ENCODE measurements at regions not wholly inside any gene's neighbourhood (a gene's known extent, or its start where the extent isn't known, plus 50 kb on each side); places are given as distances from the start of the nearest gene placed in this dataset.

GRCh38 chr9:103139891-103140290, 144.8 kb downstream of the CYLC2 start:
- no peak for DNase-seq (ENCODE audit: low read depth)
- TF ChIP-seq CTCF (IDR thresholded peaks at IDR 0.05; ENCODE audit: low read length, missing control alignments): no peak
- H3K4me3 ChIP-seq (replicated peaks; ENCODE audit: low read depth, low read length): no peak overlapping the region

- DNase-seq (ENCODE audit: low read depth): no peak
- TF ChIP-seq CTCF (IDR thresholded peaks at IDR 0.05; ENCODE audit: low read length, missing control alignments): no peak
- H3K4me3 ChIP-seq (replicated peaks; ENCODE audit: low read depth, low read length): no peak overlapping the region
Observed at GRCh38 chr9:103152473-103152872, 157.3 kb downstream of the CYLC2 start.

- DNase-seq (ENCODE audit: low read depth): no peak
- no peak for TF ChIP-seq CTCF (IDR thresholded peaks at IDR 0.05; ENCODE audit: low read length, missing control alignments)
- H3K4me3 ChIP-seq (replicated peaks; ENCODE audit: low read depth, low read length): no peak overlapping the region
Observed at GRCh38 chr9:103167530-103167929, 172.4 kb downstream of the CYLC2 start.

DNA sequence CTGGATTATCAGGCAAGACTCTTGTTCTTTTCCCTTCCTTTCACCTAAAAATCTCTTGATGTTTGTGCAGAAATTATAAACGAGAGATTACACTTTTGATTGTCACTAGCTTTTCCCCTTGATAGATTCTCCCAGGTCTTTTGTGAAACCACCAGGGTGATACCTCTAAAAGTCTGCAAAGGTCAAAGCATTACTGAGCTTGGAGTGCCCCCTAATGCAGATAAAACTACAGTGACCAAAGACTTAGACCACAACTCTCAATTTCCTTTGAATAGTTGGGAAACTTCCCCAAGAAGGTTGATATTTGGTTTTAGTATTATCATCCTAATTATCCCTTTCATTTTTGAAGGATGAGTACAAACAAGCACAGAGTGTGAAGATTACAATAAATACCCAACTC, 173.1 kb downstream of the CYLC2 start:
- DNase-seq (ENCODE audit: low read depth): no peak
- TF ChIP-seq CTCF (IDR thresholded peaks at IDR 0.05; ENCODE audit: low read length, missing control alignments): no peak
- H3K4me3 ChIP-seq (replicated peaks; ENCODE audit: low read depth, low read length): no peak overlapping the region

GRCh38 chr9:103169798-103170197, 174.7 kb downstream of the CYLC2 start:
- TF ChIP-seq CTCF (IDR thresholded peaks at IDR 0.05; ENCODE audit: low read length, missing control alignments): no peak

GRCh38 chr9:103183701-103184171, 188.6 kb downstream of the CYLC2 start:
- no peak for DNase-seq (ENCODE audit: low read depth)
- no peak overlapping the region for H3K4me3 ChIP-seq (replicated peaks; ENCODE audit: low read depth, low read length)
- TF ChIP-seq CTCF (IDR thresholded peaks at IDR 0.05; ENCODE audit: low read length, missing control alignments): no peak

More at GRCh38 chr9:103169798-103170197, 174.7 kb downstream of the CYLC2 start:
- DNase-seq (ENCODE audit: low read depth): no peak
- H3K4me3 ChIP-seq (replicated peaks; ENCODE audit: low read depth, low read length): no peak overlapping the region

GRCh38 chr9:103186959-103187358, 191.8 kb downstream of the CYLC2 start:
- H3K4me3 ChIP-seq (replicated peaks; ENCODE audit: low read depth, low read length): no peak overlapping the region
- TF ChIP-seq CTCF (IDR thresholded peaks at IDR 0.05; ENCODE audit: low read length, missing control alignments): no peak
- DNase-seq (ENCODE audit: low read depth): no peak

Data from fibroblast of pulmonary artery (primary cell).